Ishikawa (cell line): ENCODE measurements at regions not wholly inside any gene's neighbourhood (a gene's known extent, or its start where the extent isn't known, plus 50 kb on each side); places are given as distances from the start of the nearest gene placed in this dataset.

Experiments used
- CEBPB ChIP-seq: IDR thresholded peaks from 2 replicates; pipeline ENCODE4 v1.6.1; 2012
- CREB1 ChIP-seq: IDR thresholded peaks from 2 replicates; pipeline ENCODE4 v1.6.1; 2012; ENCODE audit warnings: low read depth
- EGR1 ChIP-seq: IDR thresholded peaks from 2 replicates; pipeline ENCODE4 v1.6.1; 2012
- EP300 ChIP-seq: IDR thresholded peaks from 2 replicates; pipeline ENCODE4 v1.6.1; 2012; ENCODE audit warnings: borderline replicate concordance
- FOXM1 ChIP-seq: IDR thresholded peaks from 2 replicates; pipeline ENCODE4 v1.6.1; 2012; ENCODE audit warnings: low read depth, borderline replicate concordance
- NFIC ChIP-seq: IDR thresholded peaks from 2 replicates; pipeline ENCODE4 v1.6.1; 2012
- RAD21 ChIP-seq: IDR thresholded peaks from 2 replicates; pipeline ENCODE4 v1.6.1; 2012; ENCODE audit warnings: low read depth
- TAF1 ChIP-seq: IDR thresholded peaks from 2 replicates; pipeline ENCODE4 v1.6.1; 2012; ENCODE audit warnings: low read depth, mild to moderate bottlenecking
- TCF12 ChIP-seq: IDR thresholded peaks from 2 replicates; pipeline ENCODE4 v1.6.1; 2012; ENCODE audit warnings: low read depth
- TEAD4 ChIP-seq: IDR thresholded peaks from 2 replicates; pipeline ENCODE4 v1.6.1; 2012
- YY1 ChIP-seq: IDR thresholded peaks from 2 replicates; pipeline ENCODE4 v1.6.1; 2012; ENCODE audit warnings: low read depth
- ZBTB7A ChIP-seq: IDR thresholded peaks from 2 replicates; pipeline ENCODE4 v1.6.1; 2012; ENCODE audit warnings: low read depth
- TF ChIP-seq, protein P1 (sequence below): IDR thresholded peaks from 2 replicates; pipeline ENCODE4 v1.6.1; 2012; ENCODE audit warnings: low read depth, mild to moderate bottlenecking
- TF ChIP-seq, protein P2 (sequence below): IDR thresholded peaks from 2 replicates; pipeline ENCODE4 v1.6.1; 2012
- TF ChIP-seq, protein P3 (sequence below): IDR thresholded peaks from 2 replicates; pipeline ENCODE4 v1.6.1; 2012

DNA sequence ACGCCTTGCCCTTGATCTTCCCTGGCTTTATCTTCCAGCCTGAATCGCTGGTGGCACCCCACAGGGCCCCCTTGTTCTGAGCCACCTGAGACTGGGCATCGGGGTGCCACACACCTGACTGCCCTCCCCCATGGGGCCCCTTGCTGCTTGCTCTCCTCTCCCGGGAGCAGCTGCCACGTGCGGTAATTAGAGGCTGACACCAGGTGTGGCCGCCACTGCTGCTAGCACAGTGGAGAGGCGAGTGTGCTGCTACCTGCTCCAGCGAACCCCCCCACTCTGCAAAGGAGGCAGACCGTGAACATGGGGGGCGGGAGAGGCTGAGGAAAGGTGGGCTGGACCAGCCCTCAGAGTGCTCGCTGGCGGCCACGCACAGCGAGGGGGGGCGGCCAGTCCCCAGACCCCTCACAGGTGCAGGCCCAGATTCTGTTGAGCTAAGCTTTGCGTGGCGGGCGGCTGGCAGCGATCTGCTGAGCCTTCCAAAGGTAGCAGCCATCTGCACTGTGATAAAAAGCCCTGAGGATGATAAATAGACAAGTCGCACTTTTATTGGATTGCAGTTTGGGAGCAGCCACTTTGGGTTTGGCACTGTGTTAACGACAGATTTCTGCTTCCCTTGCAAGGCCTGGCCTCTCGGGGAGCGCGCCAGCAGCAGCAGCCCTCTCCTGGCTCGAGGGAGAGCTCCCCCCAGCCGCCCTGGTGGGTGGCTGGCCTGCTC, 167.9 kb upstream of the GSE1 start:
- no peak for TF ChIP-seq TAF1
- TF ChIP-seq YY1, result no peak
- no peak for TF ChIP-seq EGR1
- no peak for TF ChIP-seq CEBPB
- TF ChIP-seq RAD21, result no peak
- TF ChIP-seq TCF12, result no peak
- no peak for TF ChIP-seq TEAD4
- TF ChIP-seq, protein P1, sequence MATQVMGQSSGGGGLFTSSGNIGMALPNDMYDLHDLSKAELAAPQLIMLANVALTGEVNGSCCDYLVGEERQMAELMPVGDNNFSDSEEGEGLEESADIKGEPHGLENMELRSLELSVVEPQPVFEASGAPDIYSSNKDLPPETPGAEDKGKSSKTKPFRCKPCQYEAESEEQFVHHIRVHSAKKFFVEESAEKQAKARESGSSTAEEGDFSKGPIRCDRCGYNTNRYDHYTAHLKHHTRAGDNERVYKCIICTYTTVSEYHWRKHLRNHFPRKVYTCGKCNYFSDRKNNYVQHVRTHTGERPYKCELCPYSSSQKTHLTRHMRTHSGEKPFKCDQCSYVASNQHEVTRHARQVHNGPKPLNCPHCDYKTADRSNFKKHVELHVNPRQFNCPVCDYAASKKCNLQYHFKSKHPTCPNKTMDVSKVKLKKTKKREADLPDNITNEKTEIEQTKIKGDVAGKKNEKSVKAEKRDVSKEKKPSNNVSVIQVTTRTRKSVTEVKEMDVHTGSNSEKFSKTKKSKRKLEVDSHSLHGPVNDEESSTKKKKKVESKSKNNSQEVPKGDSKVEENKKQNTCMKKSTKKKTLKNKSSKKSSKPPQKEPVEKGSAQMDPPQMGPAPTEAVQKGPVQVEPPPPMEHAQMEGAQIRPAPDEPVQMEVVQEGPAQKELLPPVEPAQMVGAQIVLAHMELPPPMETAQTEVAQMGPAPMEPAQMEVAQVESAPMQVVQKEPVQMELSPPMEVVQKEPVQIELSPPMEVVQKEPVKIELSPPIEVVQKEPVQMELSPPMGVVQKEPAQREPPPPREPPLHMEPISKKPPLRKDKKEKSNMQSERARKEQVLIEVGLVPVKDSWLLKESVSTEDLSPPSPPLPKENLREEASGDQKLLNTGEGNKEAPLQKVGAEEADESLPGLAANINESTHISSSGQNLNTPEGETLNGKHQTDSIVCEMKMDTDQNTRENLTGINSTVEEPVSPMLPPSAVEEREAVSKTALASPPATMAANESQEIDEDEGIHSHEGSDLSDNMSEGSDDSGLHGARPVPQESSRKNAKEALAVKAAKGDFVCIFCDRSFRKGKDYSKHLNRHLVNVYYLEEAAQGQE, result no peak
- TF ChIP-seq CREB1, result no peak
- TF ChIP-seq, protein P2, sequence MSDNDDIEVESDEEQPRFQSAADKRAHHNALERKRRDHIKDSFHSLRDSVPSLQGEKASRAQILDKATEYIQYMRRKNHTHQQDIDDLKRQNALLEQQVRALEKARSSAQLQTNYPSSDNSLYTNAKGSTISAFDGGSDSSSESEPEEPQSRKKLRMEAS, result no peak

DNA sequence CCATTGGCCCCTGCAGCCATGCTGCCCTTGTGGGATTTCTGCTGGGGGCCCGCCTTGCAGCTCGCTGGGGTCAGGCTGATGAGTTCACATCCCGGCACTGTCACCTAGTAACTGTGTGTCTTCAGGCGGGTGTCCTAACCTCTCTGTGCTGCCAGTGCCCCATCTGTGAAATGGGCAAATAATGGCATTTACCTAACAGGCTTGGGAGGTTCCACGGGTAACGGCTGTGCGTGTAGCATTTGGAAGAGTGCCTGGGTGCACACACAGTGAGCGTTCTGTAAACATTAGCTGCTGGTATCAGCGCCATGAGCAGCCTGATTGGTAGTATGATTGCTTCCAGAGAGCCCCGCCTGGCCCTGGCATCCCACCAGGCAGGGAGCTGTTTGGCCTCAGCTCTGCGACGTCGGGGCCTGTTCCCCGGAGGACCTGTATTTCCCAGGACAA, 167.3 kb upstream of the GSE1 start:
- TF ChIP-seq, protein P3, sequence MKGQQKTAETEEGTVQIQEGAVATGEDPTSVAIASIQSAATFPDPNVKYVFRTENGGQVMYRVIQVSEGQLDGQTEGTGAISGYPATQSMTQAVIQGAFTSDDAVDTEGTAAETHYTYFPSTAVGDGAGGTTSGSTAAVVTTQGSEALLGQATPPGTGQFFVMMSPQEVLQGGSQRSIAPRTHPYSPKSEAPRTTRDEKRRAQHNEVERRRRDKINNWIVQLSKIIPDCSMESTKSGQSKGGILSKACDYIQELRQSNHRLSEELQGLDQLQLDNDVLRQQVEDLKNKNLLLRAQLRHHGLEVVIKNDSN, result no peak
- TF ChIP-seq TAF1, result no peak
- TF ChIP-seq EP300, result no peak
- TF ChIP-seq FOXM1, result no peak
- TF ChIP-seq NFIC, result no peak
- TF ChIP-seq TCF12, result no peak
- TF ChIP-seq CREB1, result no peak
- no peak for TF ChIP-seq CEBPB
- TF ChIP-seq TEAD4, result no peak
- no peak for TF ChIP-seq ZBTB7A

DNA sequence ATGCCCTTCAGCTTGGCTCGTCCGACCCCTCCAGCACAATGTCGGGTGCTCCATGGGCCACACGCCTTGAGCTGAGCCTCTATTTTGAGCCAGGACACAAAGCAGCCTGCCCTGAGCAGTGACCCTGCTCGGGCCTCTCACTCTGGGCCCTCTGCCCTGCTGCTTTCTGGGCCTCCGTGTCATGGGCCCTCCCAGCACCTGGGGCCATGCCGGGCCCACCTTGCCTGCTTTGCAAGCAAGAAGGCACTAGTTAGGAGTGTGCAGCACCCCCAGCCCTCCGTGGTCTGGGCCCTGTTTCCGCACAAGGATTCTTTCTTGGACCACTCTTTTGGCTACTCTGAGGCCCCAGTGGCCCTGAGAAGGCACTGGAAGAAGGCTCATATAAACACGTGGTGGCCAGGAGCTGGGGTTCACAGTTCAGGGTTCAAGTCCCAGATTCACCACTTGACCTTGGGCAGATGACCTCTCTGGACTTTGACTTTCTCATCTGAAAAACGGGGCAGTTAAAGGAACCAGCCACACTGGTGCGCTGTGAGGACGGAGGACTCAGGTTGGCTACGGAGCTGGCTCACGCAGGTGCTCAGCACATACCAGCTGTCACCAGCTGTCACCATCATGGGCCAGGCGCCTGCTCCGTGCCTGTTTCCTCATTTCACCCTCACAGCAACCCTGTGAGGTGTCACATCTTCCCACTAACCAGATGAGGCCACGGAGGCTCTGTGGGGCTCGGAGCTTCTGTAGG, 166.0 kb upstream of the GSE1 start:
- no peak for TF ChIP-seq FOXM1

DNA sequence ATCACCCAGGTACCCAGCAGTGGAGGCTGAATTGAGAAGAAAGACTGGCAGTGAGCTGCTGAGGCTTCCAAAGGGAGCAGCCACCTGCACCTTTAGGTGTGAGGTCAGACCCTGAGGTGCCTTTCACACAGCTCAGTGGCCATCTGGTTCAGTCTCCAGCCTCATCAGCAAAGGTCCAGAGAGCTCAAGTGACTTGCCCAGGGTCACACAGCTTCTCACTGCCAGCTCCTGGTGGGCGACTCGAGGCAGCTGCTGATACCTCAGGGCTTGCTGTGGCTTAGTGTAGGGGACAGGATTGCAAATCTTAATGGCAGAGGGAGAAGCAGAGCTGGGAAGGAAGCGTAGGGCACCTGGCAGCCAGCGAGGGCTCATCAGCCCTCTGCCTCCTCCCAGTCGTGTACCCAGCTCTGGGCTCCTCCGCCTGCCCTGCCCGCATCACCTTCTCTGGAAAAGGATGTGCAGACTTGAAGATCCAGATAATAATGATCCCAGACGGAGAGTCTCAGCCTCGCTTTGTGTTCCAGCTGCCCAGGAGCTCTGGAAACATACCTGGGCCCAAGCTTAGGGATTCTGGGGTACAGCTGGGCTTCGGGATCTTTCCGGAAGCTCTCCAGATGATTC, 165.3 kb upstream of the GSE1 start:
- TF ChIP-seq NFIC, result no peak
- TF ChIP-seq, protein P1, result no peak
- no peak for TF ChIP-seq EP300
- TF ChIP-seq CREB1, result no peak
- no peak for TF ChIP-seq TCF12
- no peak for TF ChIP-seq EGR1
- TF ChIP-seq TEAD4, result no peak
- no peak for TF ChIP-seq TAF1
- TF ChIP-seq FOXM1, result no peak
- TF ChIP-seq, protein P3, result no peak

DNA sequence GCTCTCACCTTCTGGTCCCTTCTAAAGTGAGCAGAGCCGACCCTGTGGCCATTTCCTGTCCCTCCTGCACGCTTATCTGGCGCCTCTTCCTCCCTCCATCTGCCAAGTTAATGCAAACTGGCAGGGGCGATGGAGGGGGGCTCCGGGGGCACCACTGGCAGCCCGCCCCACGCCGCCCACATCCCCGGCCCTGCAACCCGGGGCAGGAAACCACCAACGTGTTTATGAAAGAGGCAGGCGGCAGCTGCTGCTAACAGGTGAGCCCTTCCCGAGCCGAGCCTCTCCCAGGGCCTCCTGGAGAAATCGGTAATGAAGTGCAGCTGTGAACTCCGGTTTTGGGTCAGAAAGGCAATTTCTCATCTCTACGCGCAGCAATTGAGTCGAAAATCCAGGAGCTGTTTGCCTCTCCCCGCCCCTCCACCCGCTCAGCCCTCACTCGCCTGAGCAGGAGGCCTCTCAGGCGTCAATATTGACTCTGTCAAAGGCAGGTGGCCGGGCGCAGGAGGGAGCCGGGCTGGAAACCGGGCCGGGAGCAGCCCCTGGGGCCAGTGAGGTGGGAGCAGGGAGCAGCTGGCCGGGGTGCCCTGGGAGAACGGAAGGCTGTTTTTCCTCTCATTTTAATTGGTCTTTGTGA, 164.4 kb upstream of the GSE1 start:
- TF ChIP-seq CEBPB (no peak), NFIC (no peak), EP300 (no peak)

DNA sequence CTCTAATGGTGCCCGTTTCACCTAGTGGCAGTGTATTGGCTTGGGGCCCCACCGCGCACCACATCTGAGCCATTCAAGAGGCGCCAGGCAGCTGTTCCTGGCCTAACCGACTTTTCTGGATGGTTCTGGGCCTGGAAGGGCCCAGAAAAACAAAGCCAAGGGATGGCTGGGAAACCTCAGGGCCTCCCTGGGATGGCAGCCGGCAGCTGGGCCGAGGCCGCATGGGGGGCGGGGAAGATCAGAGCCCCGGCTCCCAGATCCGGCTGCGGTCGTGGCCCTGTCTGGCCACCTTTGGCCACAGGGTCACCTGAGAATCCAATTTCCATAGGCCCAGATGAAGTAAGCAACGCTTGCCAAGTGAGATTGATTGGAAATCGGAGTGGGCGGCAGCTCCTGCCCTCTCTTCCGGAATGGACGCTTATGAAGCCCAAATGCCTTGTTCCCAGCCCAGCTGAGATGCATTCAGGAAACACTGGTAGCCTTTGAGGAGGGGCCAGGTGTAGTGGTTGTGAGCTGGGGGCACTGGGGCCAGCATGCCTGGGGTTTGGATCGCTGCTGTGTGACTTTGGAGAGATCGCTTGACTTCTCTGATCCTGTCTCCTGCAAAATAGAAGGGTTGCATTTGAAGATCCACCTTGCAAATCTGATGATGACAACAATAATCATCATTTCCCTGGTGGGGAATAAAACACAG, 163.8 kb upstream of the GSE1 start:
- TF ChIP-seq TCF12 (no peak), EGR1 (no peak), EP300 (no peak), TEAD4 (no peak), ZBTB7A (no peak), YY1 (no peak), CEBPB (no peak), CREB1 (no peak), RAD21 (no peak), NFIC (no peak), TAF1 (no peak), FOXM1 (no peak)
- TF ChIP-seq, protein P2, result no peak
- TF ChIP-seq, protein P3, result no peak
- TF ChIP-seq, protein P1, result no peak
